ENCODE measurements at regions not wholly inside any gene's neighbourhood (a gene's known extent, or its start where the extent isn't known, plus 50 kb on each side); places are given as distances from the start of the nearest gene placed in this dataset.
"Not testable (repeated sequence)": the region's sequence is repeated elsewhere in the genome, so short reads cannot be mapped to it uniquely, and the experiment has no call there.

GRCh38 chr14:86141966-86142365 lies 612.0 kb downstream of the FLRT2 start:
- 62 to 75% methylated on average over 2 of the region's 2 CpGs for WGBS, 2 donors
- no peak for TF ChIP-seq CTCF (IDR thresholded peaks at IDR 0.05)
- Histone ChIP-seq H3K27ac (no peak overlapping the region), H3K9me3 (no peaks in the 10 kb centered on the region), H3K27me3 (no peaks in the 10 kb centered on the region), H3K4me3 (no peak overlapping the region), H3K4me1 (no peaks in the 10 kb centered on the region), H3K36me3 (no peaks in the 10 kb centered on the region)
- ATAC-seq, result no peak
- no peak for FAIRE-seq
- intact Hi-C loops (cut with DNase I), result no loop called here
- no peak for DNase-seq

- intact Hi-C loops (cut with DNase I), result no loop called here
- Histone ChIP-seq H3K4me1 (no peaks in the 10 kb centered on the region), H3K4me3 (no peak overlapping the region), H3K9me3 (no peaks in the 10 kb centered on the region), H3K27ac (no peak overlapping the region), H3K36me3 (no peaks in the 10 kb centered on the region), H3K27me3 (no peaks in the 10 kb centered on the region)
- TF ChIP-seq CTCF (IDR thresholded peaks at IDR 0.05), result no peak
- FAIRE-seq, result no peak
- no peak for ATAC-seq
- WGBS, 2 donors, result 66 to 69% methylated on average over 1 of the region's 1 CpG
- DNase-seq, result no peak
These were observed 599.5 kb downstream of the FLRT2 start for GRCh38 chr14:86129426-86129825.

- H3K27ac ChIP-seq, result no peak overlapping the region
- H3K36me3 ChIP-seq, result no peaks in the 10 kb centered on the region
- H3K27me3 ChIP-seq, result no peaks in the 10 kb centered on the region
- no peaks in the 10 kb centered on the region for H3K9me3 ChIP-seq
- intact Hi-C loops (cut with DNase I), result no loop called here
- no peaks in the 10 kb centered on the region for H3K4me1 ChIP-seq
- no peak overlapping the region for H3K4me3 ChIP-seq
- TF ChIP-seq CTCF (IDR thresholded peaks at IDR 0.05), result no peak
- FAIRE-seq (no peak), ATAC-seq (no peak), DNase-seq (no peak)
- WGBS, 2 donors, result 69 to 89% methylated on average over 4 of the region's 4 CpGs
These were observed 594.4 kb downstream of the FLRT2 start for GRCh38 chr14:86124328-86124727.

GRCh38 chr14:86115972-86116371 lies 586.0 kb downstream of the FLRT2 start:
- ATAC-seq, result no peak
- 67% methylated on average over 1 of the region's 1 CpG for WGBS, 2 donors
- TF ChIP-seq CTCF (IDR thresholded peaks at IDR 0.05), result no peak
- intact Hi-C loops (cut with DNase I), result no loop called here
- H3K9me3 ChIP-seq, result no peaks in the 10 kb centered on the region
- no peak for DNase-seq
- FAIRE-seq, result no peak
- H3K4me1 ChIP-seq, result no peaks in the 10 kb centered on the region
- H3K27me3 ChIP-seq, result no peaks in the 10 kb centered on the region
- no peak overlapping the region for H3K27ac ChIP-seq
- H3K36me3 ChIP-seq, result no peaks in the 10 kb centered on the region
- no peak overlapping the region for H3K4me3 ChIP-seq

GRCh38 chr14:86110871-86111270 lies 580.9 kb downstream of the FLRT2 start:
- H3K9me3 ChIP-seq; intact Hi-C loops (cut with DNase I); ATAC-seq; H3K4me3 ChIP-seq; H3K27ac ChIP-seq; H3K27me3 ChIP-seq; H3K36me3 ChIP-seq; H3K4me1 ChIP-seq; FAIRE-seq: not testable (repeated sequence)
- peak in 1 of 6 donors; percentile 28 for DNase-seq
- 81 to 90% methylated on average over 13 of the region's 13 CpGs for WGBS, 2 donors
